GM21723 (cell line): ENCODE measurements at regions not wholly inside any gene's neighbourhood (a gene's known extent, or its start where the extent isn't known, plus 50 kb on each side); places are given as distances from the start of the nearest gene placed in this dataset.
A peak's percentile ranks its signal among the peaks of the same experiment; 100 is the strongest.
"Not testable (repeated sequence)": the region's sequence is repeated elsewhere in the genome, so short reads cannot be mapped to it uniquely, and the experiment has no call there.

Experiments
- ATAC-seq: cut with Tn5 transposase; IDR thresholded peaks from one replicate; pipeline ENCODE4 v1.9.1; 2021; ENCODE audit warnings: mild to moderate bottlenecking, moderate library complexity; ENCODE audit not compliant: unreplicated experiment

- ATAC-seq, result no peak
These were observed 554.9 kb downstream of the PPP4R3C start for GRCh38 chrX:26908218-26908617.

- ATAC-seq, result no peak
These were observed 573.6 kb downstream of the PPP4R3C start for GRCh38 chrX:26889574-26889973.

- ATAC-seq, result no peak
These were observed 589.4 kb downstream of the PPP4R3C start for GRCh38 chrX:26873736-26874135.

GRCh38 chrX:26871967-26872366 lies 591.2 kb downstream of the PPP4R3C start:
- ATAC-seq, result no peak

- no peak for ATAC-seq
These were observed 611.2 kb downstream of the PPP4R3C start for GRCh38 chrX:26851981-26852380.

- no peak for ATAC-seq
These were observed 614.6 kb downstream of the PPP4R3C start for GRCh38 chrX:26848511-26848910.

- no peak for ATAC-seq
These were observed 618.1 kb downstream of the PPP4R3C start for GRCh38 chrX:26845056-26845455.

- ATAC-seq, result no peak
These were observed 606.5 kb downstream of the MAGEB5 start for GRCh38 chrX:26822448-26822847.

DNA sequence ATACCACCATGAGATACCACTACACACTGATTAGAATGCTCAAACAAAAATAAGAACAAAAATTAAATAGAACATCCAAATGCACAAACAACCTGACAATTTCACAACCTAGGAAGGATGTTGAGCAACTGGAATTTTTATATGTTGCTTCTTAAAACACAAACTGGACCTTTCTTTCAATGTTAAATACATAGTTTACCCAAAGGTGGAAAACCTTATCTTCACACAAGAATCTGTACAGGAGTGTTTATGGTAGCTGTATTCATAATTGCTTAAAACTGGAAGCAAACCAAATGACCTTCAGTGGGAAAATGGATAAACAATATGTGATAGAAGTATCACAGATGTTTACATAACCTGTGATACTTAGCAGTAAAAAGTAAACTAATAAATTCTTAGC lies 573.8 kb downstream of the MAGEB5 start:
- ATAC-seq, result no peak

GRCh38 chrX:26788402-26788998 lies 572.5 kb downstream of the MAGEB5 start:
- ATAC-seq, result no peak

DNA sequence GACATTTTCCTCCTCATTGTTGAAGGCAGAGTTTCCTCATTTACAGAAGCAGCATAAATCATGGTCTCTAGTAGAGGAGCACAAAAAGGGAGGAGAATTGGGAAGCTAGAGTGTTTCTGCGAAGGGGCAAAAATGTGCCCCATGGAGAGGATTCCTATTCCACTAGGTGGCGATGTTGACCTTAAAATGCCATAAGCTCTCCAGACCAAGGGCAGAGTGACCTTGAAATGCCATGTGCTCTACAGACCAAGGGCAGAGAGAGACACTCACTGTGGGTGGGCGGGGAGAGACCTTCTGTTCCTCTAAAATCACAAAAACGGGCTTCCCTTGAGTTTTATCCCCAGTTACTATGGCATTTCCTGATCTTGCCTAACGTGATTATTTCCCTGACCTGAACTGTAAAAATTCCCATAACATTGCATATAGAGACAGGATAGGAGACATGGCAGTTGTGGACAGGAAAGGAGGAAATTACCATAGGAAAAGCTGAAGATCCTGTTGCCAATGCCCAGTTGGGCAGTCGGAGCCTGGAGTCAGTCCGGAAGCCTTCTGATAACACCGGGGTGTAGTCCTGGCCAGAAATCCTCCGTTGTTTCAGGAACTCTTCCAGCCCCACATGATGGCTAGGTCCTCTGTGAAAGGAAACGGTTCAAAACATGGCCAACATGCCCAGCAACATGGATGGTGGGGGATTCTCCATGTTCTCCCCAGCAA lies 567.7 kb downstream of the MAGEB5 start:
- peak; percentile 83 for ATAC-seq

DNA sequence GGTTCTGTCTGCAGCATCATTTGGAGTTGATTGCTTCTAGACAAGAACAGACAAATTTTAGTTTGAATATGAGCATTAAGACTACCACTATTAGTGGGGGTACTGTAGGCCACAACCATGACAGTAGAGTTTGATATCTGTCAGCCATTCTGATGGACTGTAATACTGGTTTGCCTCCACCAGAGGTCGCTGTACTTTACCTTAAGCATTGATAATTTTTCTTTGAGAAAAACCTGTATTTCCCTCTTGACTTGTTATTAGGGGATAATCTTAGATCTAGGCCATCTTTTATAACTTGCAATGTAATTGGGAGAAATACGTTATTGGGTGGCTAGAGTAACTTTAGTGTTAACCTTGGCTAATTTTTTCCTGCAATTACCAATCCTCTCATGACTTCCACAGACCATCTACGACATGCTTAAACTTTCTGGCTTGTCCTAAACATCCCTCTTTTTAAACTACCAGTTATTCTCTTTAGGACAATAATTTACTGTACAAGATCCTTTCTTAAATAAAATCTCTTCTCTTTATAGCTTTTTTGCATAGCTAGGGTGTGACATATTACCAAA lies 562.4 kb downstream of the MAGEB5 start:
- ATAC-seq, result no peak

GRCh38 chrX:26762253-26762652 lies 546.3 kb downstream of the MAGEB5 start:
- ATAC-seq, result no peak

- ATAC-seq, result not testable (repeated sequence)
These were observed 539.8 kb downstream of the MAGEB5 start for GRCh38 chrX:26755760-26756159.

GRCh38 chrX:26747877-26748276 lies 531.9 kb downstream of the MAGEB5 start:
- no peak for ATAC-seq

DNA sequence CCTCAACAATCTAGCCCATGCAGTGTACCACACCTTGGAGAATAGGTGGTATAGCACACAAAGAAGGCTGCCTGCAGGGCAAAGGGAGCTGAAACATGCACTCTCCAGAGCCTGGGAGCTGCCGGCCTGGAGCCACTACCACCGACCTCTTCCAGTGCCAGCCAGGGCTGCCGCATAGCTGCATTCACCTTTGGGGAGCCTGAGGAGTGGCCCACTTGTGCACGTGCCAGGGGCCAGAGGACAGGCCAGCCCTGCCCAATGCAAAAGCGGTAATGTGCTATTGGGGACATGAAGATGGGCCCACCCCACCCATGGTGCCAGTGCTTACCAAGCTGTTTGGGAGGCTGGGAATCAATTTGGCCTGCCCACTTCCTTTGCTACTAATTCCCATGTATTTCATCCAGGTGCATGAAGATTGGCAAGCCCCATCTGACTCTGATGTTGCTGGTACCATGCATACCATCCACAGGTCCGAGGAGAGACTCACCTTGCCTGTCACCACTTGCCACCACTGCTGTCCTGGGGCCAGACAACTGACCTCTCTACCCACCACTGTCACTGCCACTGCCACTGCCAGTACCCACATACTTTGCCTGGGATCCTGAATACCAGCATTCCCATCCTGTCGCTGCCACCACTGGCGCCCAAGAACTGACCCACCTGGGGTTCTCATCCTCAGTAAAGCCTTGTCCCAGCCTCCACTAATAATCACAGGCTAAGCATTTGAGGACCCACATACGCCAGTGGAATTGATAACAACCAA lies 506.9 kb downstream of the MAGEB5 start:
- no peak for ATAC-seq

DNA sequence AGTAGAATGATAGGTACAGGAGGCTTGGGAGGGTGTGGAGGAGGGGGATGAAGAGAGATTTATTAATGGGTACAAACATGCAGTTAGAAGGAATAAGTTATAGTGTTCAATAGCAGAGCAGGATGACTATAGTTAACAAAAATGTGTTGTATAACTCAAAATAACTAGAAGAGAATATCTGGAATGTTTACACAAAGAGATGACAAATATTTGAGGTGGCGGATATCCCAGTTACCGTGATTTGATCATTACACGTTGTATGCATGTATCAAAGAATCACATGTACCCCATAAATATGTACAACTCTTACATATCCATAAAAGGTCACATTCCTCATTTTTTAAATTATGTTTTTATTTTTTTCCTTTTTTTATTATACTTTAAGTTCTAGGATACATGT lies 456.6 kb downstream of the MAGEB5 start:
- no peak for ATAC-seq

GRCh38 chrX:26670521-26670920 lies 454.6 kb downstream of the MAGEB5 start:
- ATAC-seq, result no peak

DNA sequence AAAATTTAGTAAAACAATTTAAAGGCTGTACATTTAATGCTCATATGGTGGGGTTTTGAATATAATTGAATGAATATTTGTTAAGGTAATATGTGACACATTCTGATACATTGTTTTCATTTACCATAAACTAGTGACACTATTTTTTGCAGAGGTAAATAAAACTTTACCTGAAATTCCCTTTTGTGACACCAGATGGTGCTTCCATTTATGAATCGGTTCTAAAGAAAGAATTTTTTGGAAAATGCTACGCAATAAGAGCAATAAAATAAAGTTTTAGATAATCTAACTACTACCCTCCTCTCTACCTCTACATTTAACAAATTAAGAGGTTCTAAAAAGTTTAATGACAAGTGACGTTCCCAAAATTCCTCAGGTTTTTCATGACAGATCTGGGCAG lies 448.9 kb downstream of the MAGEB5 start:
- no peak for ATAC-seq

DNA sequence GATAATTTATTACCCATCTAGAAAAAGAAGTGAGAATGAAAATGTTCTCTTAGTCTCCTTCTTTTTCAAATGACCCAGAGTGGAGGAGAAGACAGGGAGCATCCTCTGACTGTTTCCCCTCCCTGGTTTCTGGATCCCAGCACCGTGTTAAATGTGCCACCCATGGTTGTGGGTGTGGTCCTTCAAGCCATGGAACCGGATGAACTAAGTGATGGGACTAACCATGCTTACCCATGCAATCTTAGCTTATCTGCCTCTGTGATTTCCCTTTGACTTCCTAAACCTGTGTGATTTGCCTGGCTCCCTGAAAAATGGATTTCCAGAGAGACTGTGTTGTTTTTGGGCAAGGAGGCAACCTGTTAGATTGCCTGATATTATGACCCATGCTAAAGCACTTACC lies 437.1 kb downstream of the MAGEB5 start:
- no peak for ATAC-seq

DNA sequence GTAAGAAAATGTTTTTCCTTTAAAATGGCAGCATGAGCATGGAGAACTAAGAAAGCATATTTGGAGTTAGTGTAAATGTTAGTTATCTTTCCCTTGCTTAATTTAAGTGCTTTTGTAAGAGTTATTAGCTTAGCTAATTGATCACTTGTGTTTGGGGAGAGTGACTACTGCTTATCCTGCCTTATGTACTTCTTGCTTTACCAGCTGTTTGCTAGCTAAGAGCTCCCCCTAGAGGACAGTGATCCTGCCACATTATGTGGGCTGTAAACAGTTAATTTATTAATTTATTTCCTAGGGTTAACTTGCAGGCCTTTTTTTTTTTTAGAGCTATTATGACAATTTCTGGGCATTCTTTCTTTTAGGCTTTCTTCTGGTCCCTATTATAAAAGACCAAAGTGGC lies 435.8 kb downstream of the MAGEB5 start:
- ATAC-seq, result no peak

DNA sequence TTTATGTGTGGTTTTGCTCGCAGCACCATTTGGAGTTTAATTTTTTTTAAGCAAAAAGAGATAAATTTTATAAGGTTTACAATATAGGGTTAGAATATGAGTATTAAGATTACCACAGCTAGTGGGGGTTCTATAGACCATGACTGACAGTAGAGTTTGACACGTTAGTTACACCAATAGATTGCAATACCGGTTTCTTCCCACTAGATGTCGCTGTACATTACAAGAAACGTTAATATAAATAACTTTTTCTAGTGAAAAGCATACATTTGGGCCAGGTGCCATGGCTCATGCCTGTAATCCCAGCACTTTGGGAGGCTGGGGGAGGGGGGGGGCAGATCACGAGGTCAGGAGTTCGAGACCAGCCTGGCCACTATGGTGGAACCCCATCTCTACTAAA lies 433.6 kb downstream of the MAGEB5 start:
- ATAC-seq, result no peak
